MM.1S (cell line): ENCODE measurements at regions not wholly inside any gene's neighbourhood (a gene's known extent, or its start where the extent isn't known, plus 50 kb on each side); places are given as distances from the start of the nearest gene placed in this dataset.

Source experiments
- DNase-seq: peaks from one replicate; pipeline ENCODE4 v3.0.0-alpha.2; 2015
- H2AFZ ChIP-seq: fragments of 300-600 bp; sonication (generic); 2 replicates; pipeline ENCODE4 v1.6.0; 2016; ENCODE audit warnings: antibody characterized with exemption, low read length
- H3F3A ChIP-seq: fragments of 300-600 bp; sonication (generic); 2 replicates; pipeline ENCODE4 v1.6.1; 2016; ENCODE audit warnings: mild to moderate bottlenecking, antibody characterized with exemption, low read length, moderate library complexity, mixed read lengths; ENCODE audit not compliant: insufficient read depth
- H3K27ac ChIP-seq: fragments of 300-600 bp; sonication (generic); 2 replicates; pipeline ENCODE4 v1.5.1; 2016; ENCODE audit warnings: mild to moderate bottlenecking, low read length
- H3K27me3 ChIP-seq: fragments of 300-600 bp; sonication (generic); replicated peaks from 2 replicates; pipeline ENCODE4 v1.6.0; 2016; ENCODE audit warnings: low read length; ENCODE audit not compliant: insufficient read depth
- H3K36me3 ChIP-seq: fragments of 300-600 bp; sonication (generic); replicated peaks from 2 replicates; pipeline ENCODE4 v1.6.1; 2016; ENCODE audit warnings: mild to moderate bottlenecking, low read length, mixed read lengths; ENCODE audit not compliant: insufficient read depth
- H3K4me1 ChIP-seq: fragments of 300-600 bp; sonication (generic); 2 replicates; pipeline ENCODE4 v1.6.1; 2016; ENCODE audit warnings: low read length, mixed read lengths
- H3K4me2 ChIP-seq: fragments of 300-600 bp; sonication (generic); 2 replicates; pipeline ENCODE4 v1.6.0; 2016; ENCODE audit warnings: low read depth, low read length
- H3K4me3 ChIP-seq: fragments of 300-600 bp; sonication (generic); 2 replicates; pipeline ENCODE4 v1.5.1; 2016; ENCODE audit warnings: low read length, mixed read lengths
- H3K79me2 ChIP-seq: fragments of 300-600 bp; sonication (generic); 2 replicates; pipeline ENCODE4 v1.6.1; 2016; ENCODE audit warnings: mixed run types, low read length, mixed read lengths
- H3K9ac ChIP-seq: fragments of 300-600 bp; sonication (generic); 2 replicates; pipeline ENCODE4 v1.6.1; 2016; ENCODE audit warnings: low read length, mixed read lengths
- H3K9me2 ChIP-seq: fragments of 300-600 bp; sonication (generic); replicated peaks from 2 replicates; pipeline ENCODE4 v1.6.1; 2016; ENCODE audit warnings: mild to moderate bottlenecking, low read length, mixed read lengths; ENCODE audit not compliant: insufficient read depth
- H3K9me3 ChIP-seq: fragments of 300-600 bp; sonication (generic); replicated peaks from 2 replicates; pipeline ENCODE4 v1.6.1; 2016; ENCODE audit warnings: mild to moderate bottlenecking, low read length, mixed read lengths; ENCODE audit not compliant: insufficient read depth
- H4K20me1 ChIP-seq: fragments of 300-600 bp; sonication (generic); 2 replicates; pipeline ENCODE4 v1.6.1; 2016; ENCODE audit warnings: mild to moderate bottlenecking, low read length, moderate library complexity, mixed read lengths; ENCODE audit not compliant: insufficient read depth
- CTCF ChIP-seq: fragments of 300-600 bp; sonication (generic); IDR thresholded peaks from 2 replicates; pipeline ENCODE4 v1.5.1; 2016; ENCODE audit warnings: antibody characterized with exemption, low read length, mixed read lengths
- EZH2 ChIP-seq: fragments of 300-600 bp; sonication (generic); optimal IDR thresholded peaks from 2 replicates; pipeline ENCODE3; 2017; ENCODE audit warnings: low read depth, mild to moderate bottlenecking, antibody characterized with exemption, low read length, mixed read lengths
- EZH2phosphoT487 ChIP-seq: fragments of 300-600 bp; sonication (generic); IDR thresholded peaks from 2 replicates; pipeline ENCODE4 v1.6.1; 2018; ENCODE audit warnings: antibody characterized with exemption, low read length

DNA sequence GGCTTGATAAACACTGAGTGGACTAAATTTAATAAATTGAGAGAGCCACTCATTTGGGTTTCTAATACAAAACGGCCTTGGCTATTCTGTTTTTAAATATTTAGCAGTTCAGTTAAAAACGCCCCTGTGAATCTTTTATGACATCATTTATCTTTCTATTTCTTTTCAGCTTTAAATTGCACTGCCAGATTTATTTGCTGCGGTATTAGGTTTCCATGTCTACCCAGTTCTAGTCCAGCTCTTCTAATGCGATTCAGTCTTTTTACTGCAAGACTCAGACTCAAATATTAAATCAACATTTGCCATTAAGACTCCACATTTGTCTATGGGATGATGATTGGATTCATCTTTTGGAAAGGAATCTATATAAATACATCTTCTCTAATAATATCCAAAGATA is 2174.3 kb upstream of the PIK3C3 start:
- no peak overlapping the region for H2AFZ ChIP-seq
- H3K9ac ChIP-seq, result no peak overlapping the region
- no peak for DNase-seq
- no peaks in the 10 kb centered on the region for H3K79me2 ChIP-seq
- TF ChIP-seq CTCF (no peak), EZH2 (no peak), EZH2phosphoT487 (no peak)
- no peaks in the 10 kb centered on the region for H3F3A ChIP-seq
- no peak overlapping the region for H3K27ac ChIP-seq
- H3K27me3 ChIP-seq, result no peaks in the 10 kb centered on the region
- no peak overlapping the region for H3K4me2 ChIP-seq
- no peaks in the 10 kb centered on the region for H3K4me1 ChIP-seq
- no peak overlapping the region for H3K4me3 ChIP-seq
- no peaks in the 10 kb centered on the region for H3K9me3 ChIP-seq
- no peaks in the 10 kb centered on the region for H3K9me2 ChIP-seq
- no peaks in the 10 kb centered on the region for H4K20me1 ChIP-seq
- no peaks in the 10 kb centered on the region for H3K36me3 ChIP-seq

GRCh38 chr18:39779926-39780325 is 2175.1 kb upstream of the PIK3C3 start:
- no peak for DNase-seq
- TF ChIP-seq CTCF, result no peak
- Histone ChIP-seq H2AFZ (no peak overlapping the region), H3K79me2 (no peaks in the 10 kb centered on the region), H3K4me1 (no peaks in the 10 kb centered on the region), H3K36me3 (no peaks in the 10 kb centered on the region), H3K9ac (no peak overlapping the region), H3K4me3 (no peak overlapping the region), H3F3A (no peaks in the 10 kb centered on the region), H3K9me2 (no peaks in the 10 kb centered on the region), H3K27ac (no peak overlapping the region), H3K27me3 (no peaks in the 10 kb centered on the region), H3K4me2 (no peak overlapping the region), H4K20me1 (no peaks in the 10 kb centered on the region), H3K9me3 (no peaks in the 10 kb centered on the region)

GRCh38 chr18:39776766-39777165 is 2178.3 kb upstream of the PIK3C3 start:
- H2AFZ ChIP-seq, result no peak overlapping the region
- H3F3A ChIP-seq, result no peaks in the 10 kb centered on the region
- no peaks in the 10 kb centered on the region for H3K4me1 ChIP-seq
- H3K36me3 ChIP-seq, result no peaks in the 10 kb centered on the region
- TF ChIP-seq EZH2, result no peak
- no peak for TF ChIP-seq CTCF
- TF ChIP-seq EZH2phosphoT487, result no peak
- no peak overlapping the region for H3K9ac ChIP-seq
- no peak overlapping the region for H3K4me3 ChIP-seq
- H3K79me2 ChIP-seq, result no peaks in the 10 kb centered on the region
- H4K20me1 ChIP-seq, result no peaks in the 10 kb centered on the region
- H3K9me3 ChIP-seq, result no peaks in the 10 kb centered on the region
- no peak for DNase-seq
- no peak overlapping the region for H3K4me2 ChIP-seq
- no peak overlapping the region for H3K27ac ChIP-seq
- H3K9me2 ChIP-seq, result no peaks in the 10 kb centered on the region
- H3K27me3 ChIP-seq, result no peaks in the 10 kb centered on the region

- Histone ChIP-seq H3K4me2 (no peak overlapping the region), H3K9me2 (no peaks in the 10 kb centered on the region), H3K9ac (no peak overlapping the region), H3K79me2 (no peaks in the 10 kb centered on the region), H3K36me3 (no peaks in the 10 kb centered on the region), H3K27ac (no peak overlapping the region), H4K20me1 (no peaks in the 10 kb centered on the region), H3K27me3 (no peaks in the 10 kb centered on the region), H2AFZ (no peak overlapping the region), H3F3A (no peaks in the 10 kb centered on the region), H3K9me3 (no peaks in the 10 kb centered on the region), H3K4me1 (no peaks in the 10 kb centered on the region), H3K4me3 (no peak overlapping the region)
- TF ChIP-seq EZH2phosphoT487 (no peak), CTCF (no peak), EZH2 (no peak)
- no peak for DNase-seq
Observed at GRCh38 chr18:39774957-39775598, 2180.0 kb upstream of the PIK3C3 start.
